WTC11 (cell line): ENCODE measurements at regions not wholly inside any gene's neighbourhood (a gene's known extent, or its start where the extent isn't known, plus 50 kb on each side); places are given as distances from the start of the nearest gene placed in this dataset.

ENCODE experiments used
- ATAC-seq: fragments of 200-7000 bp; cut with Tn5 transposase; 2 replicates; pipeline ENCODE4 v1.10.0; 2021; ENCODE audit warnings: mild to moderate bottlenecking, moderate library complexity
- CTCF ChIA-PET: fragments of 300-600 bp; sonication (Branson Sonifier 250); formaldehyde crosslinking; loops from one replicate; lab custom pipeline; 2021; ENCODE audit warnings: antibody characterized with exemption; lab: Charles Lee
- POLR2A ChIA-PET: fragments of 350-600 bp; sonication (Branson Sonifier 250); formaldehyde crosslinking; loops from one replicate; lab custom pipeline; 2021; ENCODE audit warnings: antibody characterized with exemption; lab: Charles Lee
- DNase-seq: peaks from one replicate; pipeline ENCODE4 v3.0.0; 2021; ENCODE audit warnings: low spot score
- H3K27ac Mint-ChIP-seq: 2 replicates; pipeline ENCODE4 v1.8.0; 2021; ENCODE audit warnings: mixed read lengths
- H3K27me3 Mint-ChIP-seq: 2 replicates; pipeline ENCODE4 v1.8.0; 2021; ENCODE audit warnings: low read depth, mild to moderate bottlenecking, moderate library complexity, mixed read lengths
- H3K36me3 Mint-ChIP-seq: 2 replicates; pipeline ENCODE4 v1.8.0; 2021; ENCODE audit warnings: mixed read lengths
- H3K4me1 Mint-ChIP-seq: 2 replicates; pipeline ENCODE4 v1.8.0; 2022; ENCODE audit warnings: mixed read lengths
- H3K4me3 Mint-ChIP-seq: 2 replicates; pipeline ENCODE4 v1.8.0; 2021; ENCODE audit warnings: mild to moderate bottlenecking, moderate library complexity, mixed read lengths
- H3K9me3 Mint-ChIP-seq: 2 replicates; pipeline ENCODE4 v1.8.0; 2021; ENCODE audit warnings: mixed read lengths
- EMX1 ChIP-seq: fragments of 250-450 bp; sonication (Bioruptor Pico); IDR thresholded peaks from 2 replicates; pipeline ENCODE4 v1.8.0; 2021; ENCODE audit warnings: mild to moderate bottlenecking
- ERG ChIP-seq: fragments of 250-450 bp; sonication (Bioruptor Pico); IDR thresholded peaks from 2 replicates; pipeline ENCODE4 v1.8.0; 2021; ENCODE audit warnings: mild to moderate bottlenecking
- FOXP1 ChIP-seq: sonication (generic); formaldehyde crosslinking; IDR thresholded peaks from 2 replicates; pipeline ENCODE4 v1.8.0; 2022; ENCODE audit warnings: missing genetic modification reagents, mild to moderate bottlenecking, moderate library complexity, borderline replicate concordance
- GABPB1 ChIP-seq: sonication (generic); formaldehyde crosslinking; IDR thresholded peaks from 2 replicates; pipeline ENCODE4 v1.8.1; 2023; ENCODE audit warnings: mild to moderate bottlenecking, missing genetic modification reagents
- MLX ChIP-seq: sonication (generic); formaldehyde crosslinking; IDR thresholded peaks from 2 replicates; pipeline ENCODE4 v1.8.1; 2023; ENCODE audit warnings: mild to moderate bottlenecking, missing genetic modification reagents, moderate library complexity
- PRDM15 ChIP-seq: sonication (generic); formaldehyde crosslinking; IDR thresholded peaks from 2 replicates; pipeline ENCODE4 v1.8.0; 2022; ENCODE audit warnings: missing genetic modification reagents
- TP53 ChIP-seq: sonication (generic); formaldehyde crosslinking; IDR thresholded peaks from 2 replicates; pipeline ENCODE4 v1.8.1; 2023; ENCODE audit warnings: mild to moderate bottlenecking, missing genetic modification reagents
- USF2 ChIP-seq: sonication (generic); formaldehyde crosslinking; IDR thresholded peaks from 2 replicates; pipeline ENCODE4 v1.8.1; 2023; ENCODE audit warnings: mild to moderate bottlenecking, missing genetic modification reagents, moderate library complexity
- ZBTB21 ChIP-seq: sonication (generic); formaldehyde crosslinking; IDR thresholded peaks from 2 replicates; pipeline ENCODE4 v1.8.1; 2023; ENCODE audit warnings: mild to moderate bottlenecking, missing genetic modification reagents, borderline replicate concordance
- ZMAT4 ChIP-seq: fragments of 250-450 bp; sonication (Bioruptor Pico); IDR thresholded peaks from 2 replicates; pipeline ENCODE4 v1.9.0; 2021; ENCODE audit warnings: mild to moderate bottlenecking
- ZNF138 ChIP-seq: sonication (generic); formaldehyde crosslinking; conservative IDR thresholded peaks from 2 replicates; pipeline ENCODE4 v1.8.1; 2022; ENCODE audit warnings: mild to moderate bottlenecking, moderate library complexity, missing genetic modification reagents
- ZNF263 ChIP-seq: sonication (generic); formaldehyde crosslinking; IDR thresholded peaks from 2 replicates; pipeline ENCODE4 v1.8.1; 2022; ENCODE audit warnings: low read depth, mild to moderate bottlenecking, moderate library complexity, missing genetic modification reagents
- ZNF281 ChIP-seq: sonication (generic); formaldehyde crosslinking; IDR thresholded peaks from 2 replicates; pipeline ENCODE4 v1.8.0; 2023; ENCODE audit warnings: mild to moderate bottlenecking, missing genetic modification reagents
- ZNF396 ChIP-seq: fragments of 250-450 bp; sonication (Bioruptor Pico); IDR thresholded peaks from 2 replicates; pipeline ENCODE4 v1.8.0; 2021; ENCODE audit warnings: mild to moderate bottlenecking, moderate library complexity, borderline replicate concordance
- ZNF423 ChIP-seq: fragments of 250-450 bp; sonication (Bioruptor Pico); IDR thresholded peaks from 2 replicates; pipeline ENCODE4 v2.1.2; 2022; ENCODE audit warnings: mild to moderate bottlenecking, moderate library complexity
- ZNF425 ChIP-seq: fragments of 250-450 bp; sonication (Bioruptor Pico); conservative IDR thresholded peaks from 2 replicates; pipeline ENCODE4 v1.9.0; 2021; ENCODE audit warnings: mild to moderate bottlenecking
- ZNF671 ChIP-seq: fragments of 250-450 bp; sonication (Bioruptor Pico); IDR thresholded peaks from 2 replicates; pipeline ENCODE4 v1.8.0; 2021; ENCODE audit warnings: mild to moderate bottlenecking

- TF ChIP-seq PRDM15 (CRISPR knock-in tag) (no peak), TP53 (no peak), ZNF263 (CRISPR knock-in tag) (no peak), MLX (CRISPR knock-in tag) (no peak), ZNF138 (CRISPR knock-in tag) (no peak), GABPB1 (CRISPR knock-in tag) (no peak), ZBTB21 (CRISPR knock-in tag) (no peak), EMX1 (CRISPR knock-in tag) (no peak), ZNF396 (CRISPR knock-in tag) (no peak), FOXP1 (CRISPR knock-in tag) (no peak)
- TF ChIP-seq, all 79 proteins: peak for 0
Measured at GRCh38 chr12:130218682-130219081, 56.4 kb downstream of the FZD10 start (continued).

- Mint-ChIP-seq H3K9me3 (peaks cover 63% of the 10 kb centered on the region), H3K4me3 (peak overlapping the region; percentile 26), H3K27me3 (peaks cover 55% of the 10 kb centered on the region), H3K4me1 (peaks cover 30% of the 10 kb centered on the region), H3K36me3 (peaks cover 54% of the 10 kb centered on the region), H3K27ac (no peak overlapping the region)
- DNase-seq (no peak), ATAC-seq (no peak)
- TF ChIP-seq USF2 (CRISPR knock-in tag) (no peak), ZNF425 (CRISPR knock-in tag) (no peak), ZNF671 (no peak), TP53 (no peak)
- CTCF ChIA-PET = no interaction called here
- POLR2A ChIA-PET = interaction anchor here (0.5 kb wide), 1 partner anchor 48 kb away, joined by 3 read pairs; no protein-coding TSS in a partner anchor
Measured at GRCh38 chr12:130219929-130220705, 57.9 kb downstream of the FZD10 start.

GRCh38 chr12:130220706-130221100 lies 58.4 kb downstream of the FZD10 start:
- H3K27ac Mint-ChIP-seq = no peak overlapping the region
- H3K36me3 Mint-ChIP-seq = peaks cover 48% of the 10 kb centered on the region
- peaks cover 49% of the 10 kb centered on the region for H3K27me3 Mint-ChIP-seq
- no peak for DNase-seq
- H3K4me1 Mint-ChIP-seq = peaks cover 30% of the 10 kb centered on the region
- H3K4me3 Mint-ChIP-seq = peak overlapping the region; percentile 12; the same call in 1 of the 2 replicates
- peaks cover 57% of the 10 kb centered on the region for H3K9me3 Mint-ChIP-seq
- POLR2A ChIA-PET = no interaction called here
- ATAC-seq = no peak
- CTCF ChIA-PET = no interaction called here
- no peak for TF ChIP-seq ZMAT4
- TF ChIP-seq ZNF281 (CRISPR knock-in tag) = no peak
- no peak for TF ChIP-seq ZNF423
- TF ChIP-seq ERG (CRISPR knock-in tag) = no peak
